ENCODE measurements at regions not wholly inside any gene's neighbourhood (a gene's known extent, or its start where the extent isn't known, plus 50 kb on each side); places are given as distances from the start of the nearest gene placed in this dataset.

- TF ChIP-seq ZFX (IDR thresholded peaks at IDR 0.05) (no peak), CTCF (conservative IDR thresholded peaks at IDR 0.05) (no peak)
- no peak overlapping the region for H3K27ac ChIP-seq
These were observed 384.9 kb upstream of the ROBO1 start for GRCh38 chr3:80152692-80153091.

GRCh38 chr3:80142714-80143113, 374.9 kb upstream of the ROBO1 start:
- H3K27ac ChIP-seq = no peak overlapping the region
- no peak for TF ChIP-seq CTCF (conservative IDR thresholded peaks at IDR 0.05)

- no peak overlapping the region for H3K27ac ChIP-seq
- no peak for TF ChIP-seq ZFX (IDR thresholded peaks at IDR 0.05)
- TF ChIP-seq CTCF (conservative IDR thresholded peaks at IDR 0.05) = no peak
These were observed 373.8 kb upstream of the ROBO1 start for GRCh38 chr3:80141557-80141956.

- H3K27ac ChIP-seq = no peak overlapping the region
- no peak for TF ChIP-seq ZFX (IDR thresholded peaks at IDR 0.05)
- no peak for TF ChIP-seq CTCF (conservative IDR thresholded peaks at IDR 0.05)
These were observed 348.5 kb upstream of the ROBO1 start for GRCh38 chr3:80116281-80116680.

GRCh38 chr3:80114694-80115093, 346.9 kb upstream of the ROBO1 start:
- no peak overlapping the region for H3K27ac ChIP-seq
- TF ChIP-seq CTCF (conservative IDR thresholded peaks at IDR 0.05) = no peak
- no peak for TF ChIP-seq ZFX (IDR thresholded peaks at IDR 0.05)

- no peak overlapping the region for H3K27ac ChIP-seq
- TF ChIP-seq CTCF (conservative IDR thresholded peaks at IDR 0.05) (no peak), ZFX (IDR thresholded peaks at IDR 0.05) (no peak)
These were observed 345.5 kb upstream of the ROBO1 start for GRCh38 chr3:80113331-80113730.

GRCh38 chr3:80099559-80100066, 331.8 kb upstream of the ROBO1 start:
- TF ChIP-seq ZFX (IDR thresholded peaks at IDR 0.05) = no peak
- TF ChIP-seq CTCF (conservative IDR thresholded peaks at IDR 0.05) = no peak
- H3K27ac ChIP-seq = no peak overlapping the region
